GM12873 (cell line): ENCODE measurements at regions not wholly inside any gene's neighbourhood (a gene's known extent, or its start where the extent isn't known, plus 50 kb on each side); places are given as distances from the start of the nearest gene placed in this dataset.

Experiments used
- TF ChIP-seq, protein P1 (sequence below): IDR thresholded peaks from 2 replicates; pipeline ENCODE4 v1.5.1; 2012; ENCODE audit warnings: low read depth, mild to moderate bottlenecking, moderate library complexity, low read length, control low read depth; ENCODE audit not compliant: insufficient read depth; ENCODE audit errors: missing control alignments

- TF ChIP-seq, protein P1, sequence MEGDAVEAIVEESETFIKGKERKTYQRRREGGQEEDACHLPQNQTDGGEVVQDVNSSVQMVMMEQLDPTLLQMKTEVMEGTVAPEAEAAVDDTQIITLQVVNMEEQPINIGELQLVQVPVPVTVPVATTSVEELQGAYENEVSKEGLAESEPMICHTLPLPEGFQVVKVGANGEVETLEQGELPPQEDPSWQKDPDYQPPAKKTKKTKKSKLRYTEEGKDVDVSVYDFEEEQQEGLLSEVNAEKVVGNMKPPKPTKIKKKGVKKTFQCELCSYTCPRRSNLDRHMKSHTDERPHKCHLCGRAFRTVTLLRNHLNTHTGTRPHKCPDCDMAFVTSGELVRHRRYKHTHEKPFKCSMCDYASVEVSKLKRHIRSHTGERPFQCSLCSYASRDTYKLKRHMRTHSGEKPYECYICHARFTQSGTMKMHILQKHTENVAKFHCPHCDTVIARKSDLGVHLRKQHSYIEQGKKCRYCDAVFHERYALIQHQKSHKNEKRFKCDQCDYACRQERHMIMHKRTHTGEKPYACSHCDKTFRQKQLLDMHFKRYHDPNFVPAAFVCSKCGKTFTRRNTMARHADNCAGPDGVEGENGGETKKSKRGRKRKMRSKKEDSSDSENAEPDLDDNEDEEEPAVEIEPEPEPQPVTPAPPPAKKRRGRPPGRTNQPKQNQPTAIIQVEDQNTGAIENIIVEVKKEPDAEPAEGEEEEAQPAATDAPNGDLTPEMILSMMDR: no peak
These were observed 289.6 kb downstream of the PPP1R3A start for GRCh38 chr7:113628948-113629847.

- TF ChIP-seq, protein P1: no peak
These were observed 293.2 kb downstream of the PPP1R3A start for GRCh38 chr7:113625494-113626102.

- TF ChIP-seq, protein P1: no peak
These were observed 296.0 kb downstream of the PPP1R3A start for GRCh38 chr7:113622796-113623195.

DNA sequence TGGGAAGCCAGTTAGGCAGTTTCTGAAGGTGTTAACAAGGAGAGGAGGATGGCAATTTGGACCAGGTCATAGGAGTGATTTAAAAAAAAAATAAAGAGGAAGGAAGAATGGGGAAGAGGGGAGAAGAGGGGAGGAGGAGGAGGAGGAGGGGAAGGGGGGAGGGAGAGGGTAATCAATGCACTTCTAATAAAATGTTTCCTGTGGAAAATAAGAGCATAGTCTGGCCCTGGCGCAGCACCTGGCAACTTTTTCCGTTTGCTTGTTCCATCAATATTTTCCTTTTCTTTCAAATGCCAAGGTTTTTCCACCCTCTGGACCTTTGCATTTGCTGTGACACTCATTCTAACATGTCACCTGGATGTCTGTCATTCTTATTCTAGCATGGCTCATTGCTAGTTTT, 308.2 kb downstream of the PPP1R3A start:
- TF ChIP-seq, protein P1: no peak

DNA sequence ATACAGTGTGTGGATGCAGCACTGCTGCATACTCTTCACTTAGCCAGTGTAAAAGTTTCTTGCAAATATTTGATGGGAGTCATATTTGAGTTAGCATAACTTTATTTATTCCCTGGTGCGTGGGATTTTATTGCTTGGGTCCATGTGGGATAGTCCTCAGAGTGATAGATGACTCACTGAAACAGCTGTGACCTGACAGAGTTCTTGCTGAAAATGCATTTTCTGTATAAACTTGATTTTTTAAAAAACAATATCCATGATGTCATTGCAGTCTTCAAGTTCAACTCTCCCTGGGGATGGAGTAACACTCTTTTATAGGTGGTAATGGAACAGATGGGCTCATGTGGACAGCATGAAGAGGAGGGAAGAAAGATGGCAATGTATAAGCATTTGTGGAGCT, 310.0 kb downstream of the PPP1R3A start:
- TF ChIP-seq, protein P1: no peak

GRCh38 chr7:113606325-113606724, 312.5 kb downstream of the PPP1R3A start:
- TF ChIP-seq, protein P1: no peak

DNA sequence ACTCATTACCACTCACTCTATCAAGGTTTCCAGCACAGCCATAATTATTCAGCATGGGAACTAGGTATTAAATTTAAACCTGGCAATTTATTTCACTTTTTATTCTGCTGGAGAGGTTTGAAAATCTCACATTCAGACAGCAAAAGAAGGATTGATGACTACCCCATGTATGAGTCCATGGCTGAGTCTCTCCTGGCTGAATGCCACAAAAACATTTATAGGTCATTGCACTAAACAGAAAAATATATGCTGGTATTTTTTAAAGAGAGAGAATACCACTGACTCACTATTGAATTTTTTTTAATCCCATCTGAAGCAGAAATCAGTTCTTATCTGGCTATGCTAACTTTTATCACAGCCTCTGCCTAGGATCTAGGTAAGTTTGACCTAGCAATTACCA, 336.3 kb downstream of the PPP1R3A start:
- TF ChIP-seq, protein P1: no peak
